NCI-H1417 (cell line): ENCODE measurements at regions not wholly inside any gene's neighbourhood (a gene's known extent, or its start where the extent isn't known, plus 50 kb on each side); places are given as distances from the start of the nearest gene placed in this dataset.
"Not testable (repeated sequence)": the region's sequence is repeated elsewhere in the genome, so short reads cannot be mapped to it uniquely, and the experiment has no call there.

Experiments used
- DNase-seq, 3 experiments: peaks; one replicate each; lab custom pipeline; 2025; lab: John Stamatoyannopoulos, UW

DNA sequence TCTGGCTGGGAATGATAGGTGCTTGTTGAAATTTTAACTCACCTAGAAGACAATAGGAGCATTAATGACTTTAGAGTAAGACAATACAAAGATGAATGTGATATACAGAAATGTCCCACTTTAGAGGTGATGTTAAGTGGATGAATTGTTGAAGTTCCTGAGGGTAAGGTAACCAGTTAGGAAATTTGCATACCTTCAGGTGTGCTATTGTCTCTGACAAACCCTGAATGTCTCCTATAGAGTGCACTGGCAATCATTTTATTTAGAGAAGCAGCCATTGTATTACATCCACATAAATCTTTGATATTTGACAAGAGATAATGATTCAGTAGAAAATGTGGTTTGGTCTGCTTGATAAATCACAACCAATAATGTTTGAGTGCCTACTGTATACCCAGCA is 228.5 kb downstream of the RNF144A start:
- DNase-seq = no peak

DNA sequence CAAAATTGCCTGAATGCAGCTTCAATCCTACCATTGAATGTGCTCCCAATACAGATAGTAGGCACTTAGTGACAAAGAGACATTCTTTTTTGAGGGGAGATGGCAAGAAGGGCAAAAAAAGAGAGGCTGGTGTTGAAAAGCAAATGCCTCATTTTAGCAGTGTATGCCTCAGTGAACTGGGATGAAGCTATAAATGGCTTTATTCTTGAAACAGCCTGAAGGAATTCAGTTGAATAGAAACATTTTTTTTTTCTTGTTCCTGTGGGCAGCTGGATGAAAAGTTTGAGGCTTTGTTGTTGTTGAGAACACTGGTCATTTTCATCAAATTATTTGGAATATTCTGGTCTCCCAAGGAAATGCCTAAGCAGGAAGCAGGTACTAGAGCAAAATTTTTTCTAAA is 228.9 kb downstream of the RNF144A start:
- no peak for DNase-seq

DNA sequence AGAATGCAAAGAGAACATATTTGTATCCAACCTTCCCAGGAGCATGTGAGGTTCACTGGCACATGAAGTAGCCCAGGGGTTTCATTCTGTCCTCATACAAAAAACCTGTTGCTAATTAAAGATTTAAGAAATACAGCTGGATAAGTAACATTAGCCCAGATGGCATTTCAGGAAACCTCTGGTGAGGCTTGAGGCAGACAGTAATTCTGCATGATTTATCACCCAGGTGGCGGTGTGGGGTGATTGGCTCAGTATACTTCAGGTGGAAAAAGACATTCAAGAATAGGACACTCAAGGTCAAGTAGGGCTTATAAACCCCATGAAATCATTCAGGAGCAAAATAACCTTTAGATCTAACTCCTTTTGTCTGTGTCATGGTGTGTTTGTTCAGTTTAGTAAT is 237.4 kb downstream of the RNF144A start:
- DNase-seq = peak; percentile 48 to 88 (median 64)

DNA sequence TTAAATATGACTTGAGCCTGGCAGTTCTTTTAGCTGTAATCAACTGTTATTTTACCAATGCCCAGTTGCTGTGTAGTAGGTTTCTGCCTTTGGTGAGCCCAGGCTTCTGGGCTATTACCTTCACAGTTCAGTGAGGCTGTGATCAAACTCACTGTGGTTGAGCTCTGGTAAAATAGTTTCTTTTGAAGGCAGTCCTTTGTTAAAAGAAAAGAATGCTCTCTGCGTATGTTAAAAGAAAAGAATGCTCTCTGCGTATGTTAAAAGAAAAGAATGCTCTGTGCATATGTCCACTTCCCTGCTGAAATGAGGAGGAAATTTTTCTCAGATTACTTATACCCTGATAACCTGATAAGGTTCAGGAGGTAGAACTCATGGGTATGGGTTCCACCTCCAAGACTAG is 244.3 kb downstream of the RNF144A start:
- no peak for DNase-seq

DNA sequence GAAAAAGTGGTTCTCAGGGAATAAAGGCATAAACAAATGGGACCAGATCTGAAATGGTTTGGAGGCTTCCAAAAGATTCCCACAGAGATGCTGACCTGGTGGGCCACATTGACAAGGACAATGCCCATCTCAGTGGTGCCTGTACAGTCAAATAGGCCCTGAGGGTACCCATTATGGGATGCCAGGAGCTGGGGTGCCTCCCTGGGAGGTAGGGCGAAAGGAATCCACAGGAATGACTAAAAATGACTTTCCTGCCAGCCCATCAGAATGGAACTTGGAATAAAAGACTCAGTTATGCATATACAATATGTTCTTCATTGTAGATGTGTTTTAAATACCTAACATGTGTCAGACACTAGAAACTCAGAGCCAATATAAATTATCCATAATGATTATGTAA is 248.5 kb downstream of the RNF144A start:
- DNase-seq = no peak

DNA sequence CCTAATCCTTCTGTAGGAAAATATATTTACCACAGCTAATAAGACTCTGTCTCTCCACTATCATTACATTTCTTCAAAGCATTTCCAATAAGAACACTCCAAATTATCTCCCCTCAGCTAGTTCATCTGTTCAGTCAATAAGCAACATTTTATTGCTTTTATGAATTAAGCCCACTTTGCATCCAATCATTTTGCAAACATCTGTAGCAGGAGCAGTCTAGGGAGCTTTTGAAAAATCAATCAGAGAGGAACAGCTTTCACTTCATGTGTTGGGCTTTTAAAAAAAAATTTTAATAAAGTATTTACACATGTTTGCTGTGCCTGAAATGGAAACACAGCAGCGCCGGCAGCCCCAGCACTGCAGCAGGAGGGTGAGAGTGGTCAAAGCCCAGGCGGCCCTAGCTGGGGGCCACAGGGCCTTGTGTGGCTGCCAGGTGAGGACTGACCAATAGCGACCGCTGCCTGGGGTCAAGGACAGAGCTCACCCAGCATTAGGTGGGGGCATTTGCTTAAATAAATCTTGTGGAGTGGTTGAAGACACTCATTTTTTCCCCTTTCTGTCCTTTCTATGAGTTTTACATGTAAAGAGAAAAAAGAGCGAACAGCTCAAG is 250.7 kb downstream of the RNF144A start:
- no peak for DNase-seq

DNA sequence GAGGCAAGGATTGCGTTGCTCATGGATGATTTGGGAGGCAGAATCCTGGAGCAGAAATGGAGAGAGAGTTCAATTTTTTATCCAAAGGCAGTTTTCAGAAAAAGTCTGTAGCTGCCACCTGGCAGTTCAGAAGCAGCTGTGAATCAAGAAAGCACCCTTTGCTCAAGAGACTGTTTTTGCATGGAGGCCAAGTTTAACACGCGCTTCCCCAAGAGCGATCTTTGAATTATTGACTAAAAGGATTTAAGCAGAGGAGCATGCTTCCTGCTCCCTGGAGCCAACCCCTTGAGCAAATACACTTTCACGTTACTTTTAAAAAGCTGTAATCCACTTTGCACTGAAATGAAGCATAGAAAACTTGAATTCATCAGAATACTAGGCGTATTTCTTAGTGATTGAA is 252.4 kb downstream of the RNF144A start:
- peak in 1 of 3 experiments; percentile 74 for DNase-seq

DNA sequence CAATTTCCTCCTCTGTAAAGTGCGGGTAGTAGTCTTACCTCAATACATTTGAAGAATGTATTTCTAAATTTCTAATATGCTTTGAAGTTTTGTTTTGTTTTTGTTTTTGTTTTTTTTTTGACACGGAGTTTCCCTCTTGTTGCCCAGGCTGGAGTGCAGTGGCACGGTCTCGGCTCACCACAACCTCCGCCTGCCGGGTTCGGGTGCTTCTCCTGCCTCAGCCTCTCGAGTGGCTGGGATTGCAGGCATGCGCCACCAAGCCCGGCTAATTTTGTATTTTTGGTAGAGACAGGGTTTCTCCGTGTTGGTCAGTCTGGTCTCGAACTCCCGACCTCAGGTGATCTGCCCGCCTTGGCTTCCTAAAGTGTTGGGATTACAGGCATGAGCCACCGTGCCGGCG is 261.8 kb downstream of the RNF144A start:
- DNase-seq = not testable (repeated sequence)

DNA sequence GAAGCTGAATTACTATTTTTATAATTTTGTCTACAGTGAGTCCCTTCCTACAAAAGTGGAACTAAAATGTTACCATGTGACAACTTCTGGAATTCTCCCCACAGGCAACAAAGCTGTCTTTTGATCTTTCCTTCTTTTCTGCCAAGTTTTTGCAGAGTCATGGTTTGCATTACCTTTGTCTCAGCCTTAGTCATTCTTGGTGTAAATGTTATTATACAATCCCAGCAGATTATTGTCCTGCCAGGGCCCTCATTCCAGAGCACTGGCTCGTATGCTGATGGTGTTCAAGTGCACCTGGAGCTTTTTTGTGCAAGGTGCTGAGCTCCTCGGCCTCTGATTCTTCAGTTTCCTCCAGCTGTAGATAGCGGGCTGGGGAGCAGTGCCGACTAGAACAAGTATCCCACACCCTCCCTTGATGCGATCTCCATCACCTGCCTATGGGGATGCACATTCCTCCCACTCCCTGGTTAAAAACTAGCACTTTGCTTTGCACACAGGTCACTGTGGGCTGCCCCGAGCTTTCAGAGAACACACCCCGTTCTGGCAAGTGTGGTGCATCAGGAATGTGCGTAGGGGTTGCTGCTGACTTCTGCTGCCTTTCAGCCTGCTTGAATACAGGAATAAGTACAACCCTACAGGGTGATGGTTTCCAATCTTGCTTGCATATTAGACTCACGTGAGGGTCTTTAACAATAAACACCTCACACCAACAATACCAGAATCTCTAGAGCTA is 263.6 kb downstream of the RNF144A start:
- DNase-seq = no peak

DNA sequence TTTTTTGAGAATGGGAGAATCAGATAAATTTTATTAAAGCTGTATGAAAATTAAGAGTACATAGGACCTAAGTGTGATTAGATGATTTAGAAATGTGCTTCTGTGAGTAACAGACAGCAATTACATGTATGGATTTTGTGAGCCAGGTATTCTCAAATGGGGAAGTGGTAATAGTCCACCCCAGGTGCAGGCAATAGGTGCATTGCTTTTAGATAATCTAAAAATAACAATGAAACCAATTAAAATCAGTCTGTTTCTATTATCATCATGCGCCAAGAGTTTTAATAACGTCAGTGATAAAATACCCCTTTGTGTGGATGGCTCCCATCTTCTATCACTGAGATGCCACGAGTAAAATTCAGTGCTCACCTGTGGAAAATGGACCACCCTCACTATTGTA is 265.3 kb downstream of the RNF144A start:
- DNase-seq = no peak

DNA sequence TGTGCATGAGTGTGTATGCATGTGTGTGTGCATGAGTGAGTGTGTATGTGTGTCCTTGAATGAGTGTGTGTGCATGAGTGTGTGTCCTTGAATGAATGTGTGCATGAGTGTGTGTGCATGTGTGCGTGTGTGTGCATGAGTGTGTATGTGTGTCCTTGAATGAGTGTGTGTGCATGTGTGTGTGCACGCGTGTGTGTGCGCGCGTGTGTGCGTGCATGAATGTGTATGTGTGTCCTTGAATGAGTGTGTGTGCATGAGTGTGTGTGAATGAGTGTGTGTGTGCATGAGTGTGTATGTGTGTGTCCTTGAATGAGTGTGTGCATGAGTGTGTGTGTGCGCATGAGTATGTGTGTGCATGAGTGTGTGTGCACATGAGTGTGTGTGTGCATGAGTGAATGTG is 271.9 kb downstream of the RNF144A start:
- DNase-seq = no peak

DNA sequence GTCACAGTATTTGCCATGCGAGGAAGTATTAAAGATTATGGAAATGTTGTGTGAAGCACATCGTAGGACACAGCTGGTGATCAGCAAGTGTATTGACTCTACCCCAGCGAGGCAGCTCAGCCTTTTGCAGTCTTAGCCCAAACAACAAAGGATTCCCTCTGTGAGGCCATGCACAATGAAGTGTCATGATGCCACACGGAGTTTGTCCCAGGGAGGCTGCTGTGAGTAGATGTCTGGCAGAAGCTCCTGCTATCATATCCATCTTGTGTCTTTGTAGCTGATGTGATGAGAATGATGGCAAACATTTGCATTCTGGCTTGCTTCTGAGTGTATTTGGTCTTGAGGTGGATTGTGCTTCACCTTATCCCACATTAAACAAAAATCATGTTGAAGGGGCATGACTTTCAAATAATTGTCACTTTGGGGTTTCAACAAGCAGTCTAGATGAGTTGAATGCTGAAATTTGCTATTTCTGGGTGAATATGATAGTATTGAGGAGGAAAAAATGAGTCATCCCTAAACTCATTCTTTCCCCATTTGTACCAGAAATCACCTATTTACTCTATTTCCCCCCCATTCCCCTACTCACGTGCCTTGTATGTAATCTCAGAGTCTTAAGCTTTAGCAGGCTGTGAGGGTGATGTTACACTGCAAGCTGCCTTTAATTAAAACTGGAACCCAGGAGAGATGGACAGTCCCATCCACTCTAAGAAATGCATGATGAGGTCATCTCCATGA is 273.5 kb downstream of the RNF144A start:
- peak in 2 of 3 experiments; percentile 6 to 29 for DNase-seq

DNA sequence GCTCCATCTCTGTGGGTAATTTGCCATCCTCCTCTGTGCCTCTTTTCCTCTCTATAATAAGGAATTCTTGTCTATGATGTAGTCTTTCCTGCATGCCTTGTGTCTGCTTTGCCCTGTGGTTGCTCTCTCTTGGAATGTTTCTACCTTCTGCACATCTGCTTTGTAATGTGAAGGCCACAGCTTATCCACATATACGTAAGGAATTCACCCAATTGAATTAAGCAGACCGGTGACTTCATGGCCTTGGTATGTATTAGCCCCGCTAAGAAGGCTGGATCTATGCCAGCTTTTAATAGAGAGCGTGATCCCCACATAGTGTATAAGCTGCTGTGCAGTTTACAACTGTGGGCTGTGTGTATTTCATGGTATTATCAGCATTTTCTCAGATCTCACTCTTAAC is 274.7 kb downstream of the RNF144A start:
- DNase-seq = no peak

DNA sequence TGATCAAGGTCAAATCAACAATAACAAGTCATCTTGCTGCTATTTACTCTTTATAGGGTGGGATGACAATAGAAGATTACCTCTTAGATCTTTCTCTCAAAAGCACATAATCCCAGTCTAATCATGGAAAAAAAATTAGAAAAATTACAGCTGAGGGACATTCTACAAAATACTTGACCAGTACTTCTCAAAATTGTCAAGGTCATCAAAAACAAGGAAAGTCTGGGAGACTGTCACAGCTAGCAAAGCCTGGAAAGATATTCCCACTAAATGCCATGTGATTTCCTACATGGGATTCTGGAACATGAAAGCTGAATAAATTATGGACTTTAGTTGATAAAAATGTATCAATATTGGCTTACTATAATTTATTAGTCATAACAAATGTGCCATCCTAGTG is 276.2 kb downstream of the RNF144A start:
- no peak for DNase-seq

DNA sequence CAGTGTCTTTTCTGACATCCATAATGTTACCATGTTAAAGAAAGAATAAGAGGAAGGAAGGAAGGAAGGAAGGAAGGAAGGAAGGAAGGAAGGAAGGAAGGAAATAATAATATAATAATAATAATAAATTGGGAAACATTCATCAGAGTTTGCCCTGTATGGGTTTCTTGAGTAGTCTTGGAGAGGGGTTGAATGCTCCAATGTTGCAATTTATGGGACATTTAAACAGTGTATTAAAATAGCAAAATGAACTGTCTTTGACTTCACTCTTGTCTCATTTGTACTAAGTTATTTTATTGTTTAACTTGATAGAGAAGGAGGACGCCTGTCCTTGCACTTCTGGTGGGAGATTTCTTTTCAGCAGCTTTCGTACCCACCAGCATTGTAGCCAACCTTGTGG is 277.7 kb downstream of the RNF144A start:
- DNase-seq = no peak

DNA sequence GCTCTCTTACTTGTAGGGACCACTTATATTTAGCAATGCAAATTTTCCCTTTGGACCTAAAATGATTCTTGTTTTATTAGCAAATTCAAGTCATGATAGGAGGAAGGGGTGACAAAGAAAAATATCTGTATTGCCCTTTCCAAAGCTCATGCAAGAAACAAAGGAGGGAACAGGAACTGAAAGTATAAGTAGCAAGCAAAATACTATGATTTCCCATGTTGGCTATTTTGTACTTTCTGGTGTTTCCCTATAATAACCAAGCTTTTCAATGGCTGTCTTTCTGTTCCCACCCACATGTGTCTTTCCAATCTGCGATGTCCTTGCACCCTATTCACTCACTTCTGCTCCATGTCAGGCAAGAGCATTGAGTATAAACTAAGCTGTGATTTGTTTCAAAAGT is 279.7 kb downstream of the RNF144A start:
- DNase-seq = no peak

DNA sequence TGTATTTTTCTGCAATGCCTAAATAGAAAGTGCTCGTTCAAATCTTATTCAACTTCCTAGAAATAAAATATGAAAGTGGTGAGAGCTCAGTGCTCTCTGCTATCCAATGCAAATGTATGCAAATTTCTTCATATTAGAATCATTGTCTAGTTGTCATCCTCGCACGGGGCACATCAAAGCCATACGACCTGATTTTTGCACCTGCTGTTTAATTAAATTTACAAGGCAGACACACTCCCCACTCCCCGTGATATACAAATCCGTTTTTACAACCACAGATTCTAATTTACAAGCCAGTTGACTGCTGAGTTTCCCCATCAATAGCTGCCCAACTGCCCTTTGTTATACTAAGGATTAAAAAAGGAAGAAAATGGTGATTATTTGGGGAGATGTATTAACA is 284.6 kb downstream of the RNF144A start:
- peak in 1 of 3 experiments; percentile 52 for DNase-seq

DNA sequence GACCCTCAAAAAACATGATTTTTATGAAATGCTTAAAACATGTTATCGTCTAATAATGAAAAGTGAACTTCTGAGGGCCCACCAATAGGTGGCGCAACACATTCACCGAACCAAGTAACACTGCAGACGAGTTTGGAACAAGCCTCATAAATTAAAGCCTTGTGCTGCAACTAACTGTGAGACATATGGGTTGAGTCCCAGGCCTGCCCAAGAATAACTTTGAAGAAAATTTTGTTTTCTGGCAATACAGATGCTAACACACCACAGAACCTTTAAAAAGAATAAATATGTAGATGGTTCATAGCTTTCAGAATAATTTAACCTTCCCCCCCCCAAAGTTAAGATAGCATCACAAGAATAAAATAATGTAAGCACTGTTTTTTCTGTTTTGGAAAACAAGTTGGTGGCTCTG is 285.9 kb downstream of the RNF144A start:
- peak; percentile 66 to 87 (median 79) for DNase-seq

DNA sequence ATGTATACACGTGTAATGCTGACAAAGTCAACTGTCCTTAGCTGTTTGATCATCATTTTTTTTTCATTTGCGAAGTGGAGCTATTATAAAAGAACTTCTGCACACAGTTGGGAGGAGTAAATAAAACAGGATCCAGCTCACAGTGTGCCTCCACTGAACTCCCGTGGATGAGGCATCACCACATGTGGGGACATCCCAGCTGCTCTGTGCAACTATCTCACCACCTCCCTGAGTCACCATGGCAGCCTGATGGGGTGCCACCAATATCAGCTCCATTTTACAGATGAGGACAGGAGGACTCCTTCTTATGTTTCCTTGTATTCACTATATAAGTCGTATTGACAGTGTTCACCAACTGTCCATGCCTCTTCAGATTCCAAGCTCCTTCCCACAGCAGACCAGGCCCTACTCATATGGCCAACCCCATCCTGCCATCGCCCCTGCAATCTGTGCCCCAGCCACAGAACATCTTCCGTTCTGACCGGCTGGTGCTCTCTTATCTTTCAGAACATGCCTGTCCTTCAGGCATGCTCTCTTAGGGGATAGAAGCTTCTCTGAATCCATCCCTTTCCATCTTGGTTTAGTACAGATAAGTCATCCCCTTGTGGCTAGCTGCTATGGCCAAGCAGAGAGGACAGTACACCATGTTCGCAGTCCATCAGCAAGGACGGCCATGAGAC is 288.1 kb downstream of the RNF144A start:
- DNase-seq = peak in 2 of 3 experiments; percentile 19 to 52

DNA sequence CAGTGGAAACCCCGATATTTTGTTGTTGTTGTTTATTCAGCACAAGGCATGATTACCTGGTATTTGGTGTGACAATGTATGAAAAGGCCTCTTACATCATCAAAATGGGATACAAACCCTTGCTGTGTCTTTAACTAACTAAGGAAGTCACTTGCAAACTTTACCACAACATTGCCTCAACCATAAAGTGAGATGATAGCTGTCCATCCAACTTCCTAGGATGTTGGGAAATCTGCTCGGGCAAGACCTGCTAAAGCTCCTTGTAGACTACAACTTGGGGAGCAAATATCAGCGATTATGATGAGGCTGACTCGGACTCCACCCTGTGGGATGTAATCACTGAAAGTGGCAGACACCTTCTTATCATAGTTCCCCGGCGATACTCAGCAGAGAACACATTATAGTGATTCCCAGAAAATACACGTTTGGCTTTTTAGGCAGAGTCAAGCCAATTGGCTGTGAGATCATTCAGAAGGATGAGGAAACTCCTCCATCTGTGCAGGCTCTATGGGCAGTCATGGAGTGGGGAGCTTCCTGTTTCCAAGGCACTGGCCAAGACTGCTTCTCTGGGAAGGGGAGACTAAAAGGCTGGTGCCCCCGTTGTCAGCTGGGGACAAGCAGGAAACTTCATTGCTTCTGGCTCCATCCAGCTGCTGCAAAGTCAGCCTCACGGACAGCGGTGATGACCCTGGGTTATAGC is 289.0 kb downstream of the RNF144A start:
- no peak for DNase-seq

DNA sequence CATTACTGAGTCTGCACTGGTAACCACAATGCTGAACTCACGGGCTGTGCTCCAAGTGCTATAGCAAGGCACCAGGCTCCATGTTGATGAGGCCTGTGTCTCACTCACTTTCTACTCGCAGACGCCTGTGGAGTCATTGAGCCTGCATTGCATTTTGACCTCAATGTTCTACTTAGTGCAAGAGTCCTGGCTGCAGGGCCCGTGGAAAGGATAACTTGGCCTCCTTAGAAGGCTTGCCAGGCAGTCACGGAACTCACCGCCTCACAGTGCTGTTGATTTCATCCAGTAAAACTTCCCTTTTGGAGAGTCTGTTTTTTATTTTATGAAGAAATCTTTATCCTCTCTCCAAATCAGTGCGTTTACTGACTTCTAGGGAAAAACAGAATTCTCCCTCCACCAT is 290.4 kb downstream of the RNF144A start:
- DNase-seq = no peak
